Chondrocyte (in vitro differentiated cells): ENCODE measurements at regions not wholly inside any gene's neighbourhood (a gene's known extent, or its start where the extent isn't known, plus 50 kb on each side); places are given as distances from the start of the nearest gene placed in this dataset.

Experiments
- DNase-seq: peaks from one replicate; pipeline ENCODE4 v3.0.0; 2021; ENCODE audit warnings: mixed read lengths, low spot score
- H3K27ac Mint-ChIP-seq: one replicate; pipeline ENCODE4 v1.8.0; 2021; ENCODE audit warnings: mild to moderate bottlenecking, moderate library complexity, mixed read lengths; ENCODE audit not compliant: unreplicated experiment
- H3K27me3 Mint-ChIP-seq: 2 replicates; pipeline ENCODE4 v1.8.0; 2021; ENCODE audit warnings: low read depth, mixed read lengths
- H3K36me3 Mint-ChIP-seq: 2 replicates; pipeline ENCODE4 v1.8.0; 2021; ENCODE audit warnings: low read depth, mixed read lengths
- H3K4me1 Mint-ChIP-seq: 2 replicates; pipeline ENCODE4 v1.8.0; 2021; ENCODE audit warnings: low read depth, mild to moderate bottlenecking, mixed read lengths
- H3K4me3 Mint-ChIP-seq: one replicate; pipeline ENCODE4 v1.8.0; 2021; ENCODE audit warnings: mild to moderate bottlenecking, moderate library complexity, mixed read lengths; ENCODE audit not compliant: unreplicated experiment
- H3K9me3 Mint-ChIP-seq: 2 replicates; pipeline ENCODE4 v1.8.0; 2021; ENCODE audit warnings: low read depth, mixed read lengths
- TF ChIP-seq, protein P1 (sequence below): fragments of 200-600 bp; sonication (generic); IDR thresholded peaks from 2 replicates; pipeline ENCODE4 v1.5.0; 2021; ENCODE audit warnings: antibody characterized with exemption, mild to moderate bottlenecking, moderate library complexity

DNA sequence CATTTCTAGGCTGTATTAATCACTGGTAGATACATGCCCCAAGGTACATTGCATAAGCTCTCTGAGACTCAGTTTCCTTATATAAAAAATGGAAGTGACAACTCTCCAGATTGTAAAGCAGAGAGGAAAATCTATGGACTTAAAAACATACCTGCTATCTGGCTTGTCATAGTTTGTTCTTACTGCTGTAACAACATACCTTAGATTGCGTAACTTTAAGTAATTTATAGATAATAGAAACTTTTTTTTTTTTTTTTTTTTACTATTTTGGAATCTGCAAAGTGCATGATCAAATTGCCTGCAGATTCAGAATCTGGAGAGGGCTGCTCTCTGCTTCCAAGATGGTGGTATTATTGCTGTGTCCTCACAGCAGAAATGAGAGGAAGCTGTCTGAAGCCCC lies 827.7 kb upstream of the BRINP3 start:
- H3K4me3 Mint-ChIP-seq, result no peak overlapping the region

DNA sequence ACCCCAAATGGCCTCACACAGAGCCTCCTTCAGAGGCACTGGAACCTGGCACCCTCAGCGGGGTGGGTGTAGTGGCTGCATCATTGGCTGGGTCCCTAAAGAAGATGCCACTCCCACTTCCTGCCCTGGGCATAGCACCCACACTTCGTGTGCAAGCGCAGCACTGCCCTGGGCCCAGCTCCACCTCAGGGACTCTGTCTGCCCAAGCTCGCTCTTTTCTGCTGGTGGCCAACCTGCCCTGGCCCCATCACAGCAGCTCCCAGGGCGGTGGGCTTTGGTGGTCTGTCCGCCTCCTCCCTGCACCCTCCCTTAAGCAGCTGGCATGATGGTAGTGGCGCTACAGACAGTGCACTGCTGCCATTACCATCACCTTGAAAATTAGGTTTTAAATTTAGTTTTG lies 829.3 kb upstream of the BRINP3 start:
- Mint-ChIP-seq H3K4me1 (no peaks in the 10 kb centered on the region), H3K9me3 (peaks cover 8% of the 10 kb centered on the region), H3K36me3 (no peaks in the 10 kb centered on the region), H3K27me3 (no peaks in the 10 kb centered on the region), H3K4me3 (no peak overlapping the region), H3K27ac (no peak overlapping the region)
- TF ChIP-seq, protein P1, sequence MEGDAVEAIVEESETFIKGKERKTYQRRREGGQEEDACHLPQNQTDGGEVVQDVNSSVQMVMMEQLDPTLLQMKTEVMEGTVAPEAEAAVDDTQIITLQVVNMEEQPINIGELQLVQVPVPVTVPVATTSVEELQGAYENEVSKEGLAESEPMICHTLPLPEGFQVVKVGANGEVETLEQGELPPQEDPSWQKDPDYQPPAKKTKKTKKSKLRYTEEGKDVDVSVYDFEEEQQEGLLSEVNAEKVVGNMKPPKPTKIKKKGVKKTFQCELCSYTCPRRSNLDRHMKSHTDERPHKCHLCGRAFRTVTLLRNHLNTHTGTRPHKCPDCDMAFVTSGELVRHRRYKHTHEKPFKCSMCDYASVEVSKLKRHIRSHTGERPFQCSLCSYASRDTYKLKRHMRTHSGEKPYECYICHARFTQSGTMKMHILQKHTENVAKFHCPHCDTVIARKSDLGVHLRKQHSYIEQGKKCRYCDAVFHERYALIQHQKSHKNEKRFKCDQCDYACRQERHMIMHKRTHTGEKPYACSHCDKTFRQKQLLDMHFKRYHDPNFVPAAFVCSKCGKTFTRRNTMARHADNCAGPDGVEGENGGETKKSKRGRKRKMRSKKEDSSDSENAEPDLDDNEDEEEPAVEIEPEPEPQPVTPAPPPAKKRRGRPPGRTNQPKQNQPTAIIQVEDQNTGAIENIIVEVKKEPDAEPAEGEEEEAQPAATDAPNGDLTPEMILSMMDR, result no peak
- DNase-seq, result no peak

More for the DNA sequence above, 827.7 kb upstream of the BRINP3 start:
- Mint-ChIP-seq H3K36me3 (no peaks in the 10 kb centered on the region), H3K4me1 (no peaks in the 10 kb centered on the region), H3K9me3 (peaks cover 12% of the 10 kb centered on the region), H3K27me3 (no peaks in the 10 kb centered on the region), H3K27ac (no peak overlapping the region)
- TF ChIP-seq, protein P1, result no peak
- no peak for DNase-seq

DNA sequence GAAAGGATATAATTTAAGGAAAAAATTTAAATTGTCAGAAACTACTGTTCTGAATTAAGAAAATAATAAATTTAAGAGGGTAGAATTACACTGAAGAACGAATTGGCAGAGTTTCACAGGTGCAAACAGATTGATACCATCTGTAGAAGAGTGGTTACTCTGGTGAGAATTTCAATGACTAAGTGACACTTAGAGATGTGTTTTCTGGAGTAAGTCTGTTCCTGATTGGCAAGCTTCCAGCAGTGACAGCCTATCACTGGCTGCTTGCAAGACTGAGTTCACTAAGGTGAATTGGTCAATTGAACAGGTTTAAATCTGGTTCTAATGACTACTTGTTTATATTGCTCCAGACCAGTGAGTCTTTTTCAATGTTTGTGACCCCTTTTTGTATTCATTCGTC lies 838.2 kb upstream of the RGS18 start:
- Mint-ChIP-seq H3K9me3 (no peaks in the 10 kb centered on the region), H3K4me1 (no peaks in the 10 kb centered on the region), H3K4me3 (no peak overlapping the region), H3K36me3 (no peaks in the 10 kb centered on the region), H3K27me3 (no peaks in the 10 kb centered on the region), H3K27ac (no peak overlapping the region)
- TF ChIP-seq, protein P1, result no peak
- no peak for DNase-seq

DNA sequence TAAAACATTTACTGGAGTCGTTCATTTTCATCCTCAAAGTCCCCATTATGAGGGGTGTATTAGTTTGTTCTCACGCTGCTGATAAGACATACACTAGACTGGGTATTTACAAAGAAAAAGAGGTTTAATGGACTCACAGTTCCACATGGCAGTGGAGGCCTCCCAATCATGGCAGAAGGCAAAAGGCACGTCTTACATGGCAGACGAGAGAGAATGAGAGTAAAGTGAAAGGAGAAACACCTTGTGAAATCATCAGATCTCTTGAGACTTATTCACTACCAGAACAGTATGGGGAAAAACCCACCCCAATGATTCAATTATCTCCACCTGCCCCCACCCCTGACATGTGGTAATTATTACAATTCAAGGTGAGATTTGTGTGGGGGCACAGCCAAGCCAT lies 830.4 kb upstream of the RGS18 start:
- TF ChIP-seq, protein P1, result no peak
- Mint-ChIP-seq H3K4me1 (no peaks in the 10 kb centered on the region), H3K4me3 (no peak overlapping the region), H3K27me3 (peaks cover 2% of the 10 kb centered on the region), H3K36me3 (no peaks in the 10 kb centered on the region), H3K27ac (no peak overlapping the region), H3K9me3 (no peaks in the 10 kb centered on the region)
- no peak for DNase-seq

DNA sequence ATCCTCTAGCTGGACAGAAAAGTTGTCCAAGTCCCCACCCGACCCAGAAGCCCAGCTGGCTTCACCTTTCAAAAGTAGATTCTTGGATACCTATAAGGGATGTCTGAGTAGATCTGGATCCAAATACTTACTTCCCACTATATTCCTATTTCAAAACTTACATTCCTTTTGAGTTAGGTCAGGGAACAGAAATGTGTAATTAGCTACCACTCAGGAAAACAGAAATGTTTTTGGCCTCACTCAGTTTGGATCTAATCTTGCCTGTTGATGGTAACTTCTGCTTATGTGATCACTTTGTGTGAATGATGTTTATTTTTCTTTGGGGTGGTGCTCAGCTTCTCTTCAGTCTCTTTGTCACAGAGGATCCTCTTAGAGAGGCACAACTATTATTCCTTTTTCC lies 814.4 kb upstream of the RGS18 start:
- Mint-ChIP-seq H3K4me3 (no peak overlapping the region), H3K4me1 (peaks cover 4% of the 10 kb centered on the region), H3K27ac (no peak overlapping the region), H3K36me3 (no peaks in the 10 kb centered on the region), H3K9me3 (peaks cover 2% of the 10 kb centered on the region), H3K27me3 (no peaks in the 10 kb centered on the region)
- no peak for DNase-seq
- TF ChIP-seq, protein P1, result no peak
